GM18868 (cell line): ENCODE measurements at regions not wholly inside any gene's neighbourhood (a gene's known extent, or its start where the extent isn't known, plus 50 kb on each side); places are given as distances from the start of the nearest gene placed in this dataset.
A peak's percentile ranks its signal among the peaks of the same experiment; 100 is the strongest.
"Not testable (repeated sequence)": the region's sequence is repeated elsewhere in the genome, so short reads cannot be mapped to it uniquely, and the experiment has no call there.

ENCODE experiments used
- ATAC-seq: cut with Tn5 transposase; IDR thresholded peaks from one replicate; pipeline ENCODE4 v1.9.1; 2021; ENCODE audit warnings: mild to moderate bottlenecking, moderate library complexity; ENCODE audit not compliant: unreplicated experiment

- ATAC-seq = peak; percentile 60
Observed at GRCh38 chr11:93608364-93608763, 53.1 kb upstream of the CEP295 start.

DNA sequence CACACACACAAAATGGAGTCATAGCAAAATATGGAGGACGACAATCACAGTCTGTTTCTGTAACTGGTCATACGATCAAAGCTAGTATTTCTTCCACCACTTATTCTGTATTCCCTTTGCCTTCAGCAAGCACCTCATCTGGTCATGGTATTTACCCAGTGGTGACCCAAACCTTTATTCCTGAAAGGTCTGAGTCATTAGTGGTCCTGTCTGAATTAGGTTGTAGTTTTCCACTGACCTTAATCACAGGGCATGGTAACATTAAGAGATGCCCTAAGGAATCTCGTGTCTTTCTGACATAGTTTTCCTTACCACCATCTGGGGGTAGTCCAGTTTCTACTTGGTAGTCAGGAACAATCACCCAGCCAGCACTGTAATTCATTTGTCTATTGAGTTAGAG, 54.8 kb upstream of the CEP295 start:
- no peak for ATAC-seq

DNA sequence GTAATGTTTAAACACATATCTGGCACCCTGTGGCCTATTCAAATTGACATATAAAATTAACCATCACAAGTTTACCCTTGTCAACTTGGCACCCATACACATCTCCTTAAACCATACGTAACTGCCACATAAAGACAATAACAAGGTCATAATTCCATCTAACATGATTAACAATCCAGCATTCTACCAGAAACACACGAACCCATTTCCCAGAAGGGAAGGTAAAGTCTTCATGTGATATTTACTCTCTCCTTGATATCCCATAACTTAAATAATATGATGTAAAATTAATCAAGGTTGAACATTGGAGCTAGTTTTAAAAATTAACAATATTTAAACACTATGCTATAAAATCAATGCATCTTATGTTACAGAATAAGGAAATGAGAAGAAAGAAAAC, 55.2 kb upstream of the CEP295 start:
- ATAC-seq = no peak

DNA sequence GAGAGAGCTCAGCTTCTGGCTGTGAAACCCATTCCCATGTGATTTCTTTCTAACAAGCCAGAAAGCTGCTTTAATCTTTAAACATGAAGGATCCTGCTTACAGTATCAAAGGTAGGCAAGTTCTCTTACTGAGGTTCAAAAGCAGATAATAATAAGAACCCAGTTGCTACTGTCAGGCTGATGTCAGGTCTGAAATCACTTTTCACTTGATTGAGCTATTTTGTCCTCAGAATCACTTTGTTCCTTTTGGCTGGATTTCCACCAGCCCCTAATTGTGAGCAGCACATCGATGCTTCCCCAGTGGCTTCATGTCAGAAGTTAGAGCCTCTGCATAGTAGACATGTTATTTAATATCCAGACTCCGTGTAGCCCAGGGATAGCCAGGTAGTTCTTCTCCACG, 55.8 kb upstream of the CEP295 start:
- ATAC-seq = no peak

DNA sequence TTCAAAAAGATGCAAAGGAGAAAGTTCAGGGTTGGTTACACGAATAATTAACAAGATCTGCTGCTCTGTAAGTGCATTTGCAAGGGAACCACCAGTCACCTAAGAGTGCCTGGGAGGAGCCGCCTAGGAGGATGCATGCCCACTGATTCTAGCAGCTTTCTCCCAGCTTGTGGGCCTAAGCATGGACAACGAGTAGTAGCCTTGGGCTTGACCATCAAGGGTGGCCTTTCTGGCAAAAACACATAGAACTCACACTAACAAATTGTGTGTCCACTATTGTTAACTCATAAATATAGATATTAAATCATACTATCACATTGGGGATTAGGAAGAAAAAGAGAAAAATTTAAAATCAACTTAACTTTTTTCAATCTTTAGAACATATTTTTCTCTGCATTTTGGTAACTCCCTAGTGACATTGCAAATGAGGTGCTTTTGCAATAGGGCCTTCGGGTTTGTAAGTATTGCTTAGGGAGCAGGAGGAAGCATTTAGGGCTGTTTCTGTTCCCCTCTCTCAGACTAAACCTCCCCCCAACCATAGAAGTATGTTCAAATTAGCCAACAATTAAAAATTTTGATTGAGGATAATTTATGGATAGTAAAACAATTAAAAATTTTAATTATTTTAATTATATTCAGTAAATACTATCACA, 57.3 kb upstream of the CEP295 start:
- ATAC-seq = no peak

- no peak for ATAC-seq
Observed at GRCh38 chr11:93603225-93604007, 58.1 kb upstream of the CEP295 start.

DNA sequence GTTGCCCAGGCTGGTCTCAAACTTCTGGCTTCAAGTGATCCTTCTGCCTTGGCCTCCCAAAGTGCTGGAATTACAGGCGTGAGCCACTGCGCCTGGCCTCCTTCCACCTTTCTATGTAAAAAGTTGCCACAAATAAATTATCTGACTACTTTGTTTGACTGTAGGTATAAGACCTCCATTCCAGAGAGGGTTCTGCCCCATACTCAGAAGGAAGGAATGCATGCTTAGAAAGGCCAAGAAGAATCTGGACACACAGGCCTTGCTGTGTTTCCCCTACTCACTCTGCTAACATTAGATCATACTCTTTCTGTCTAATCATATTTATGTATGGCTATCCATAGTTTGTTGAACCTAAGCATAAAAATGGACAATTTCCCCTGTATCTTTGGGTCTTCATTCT, 53.0 kb upstream of the SMCO4 start:
- ATAC-seq = not testable (repeated sequence)
